Neuronal stem cell (in vitro differentiated cells): ENCODE measurements at regions not wholly inside any gene's neighbourhood (a gene's known extent, or its start where the extent isn't known, plus 50 kb on each side); places are given as distances from the start of the nearest gene placed in this dataset.

ENCODE experiments used
- DNase-seq: peaks from one replicate; pipeline ENCODE4 v3.0.0-alpha.2; 2013; ENCODE audit warnings: low spot score
- H2AFZ ChIP-seq: one replicate; pipeline ENCODE4 v1.6.1; 2013; ENCODE audit warnings: mild to moderate bottlenecking, low read length, inconsistent platforms
- H2AK5ac ChIP-seq: 2 replicates; pipeline ENCODE4 v1.6.1; 2013; ENCODE audit warnings: low read depth, mild to moderate bottlenecking, inconsistent platforms, low read length, moderate library complexity, mixed read lengths
- H2BK120ac ChIP-seq: 2 replicates; pipeline ENCODE4 v1.6.1; 2013; ENCODE audit warnings: low read depth, mild to moderate bottlenecking, inconsistent platforms, low read length, moderate library complexity, mixed read lengths
- H2BK12ac ChIP-seq: one replicate; pipeline ENCODE4 v1.6.1; 2013; ENCODE audit warnings: low read length, inconsistent platforms
- H2BK15ac ChIP-seq: 2 replicates; pipeline ENCODE4 v1.6.1; 2013; ENCODE audit warnings: mild to moderate bottlenecking, low read length, inconsistent platforms, mixed read lengths
- H2BK5ac ChIP-seq: one replicate; pipeline ENCODE4 v1.6.1; 2013; ENCODE audit warnings: inconsistent platforms, mild to moderate bottlenecking, low read length, moderate library complexity
- H3K14ac ChIP-seq: one replicate; pipeline ENCODE4 v1.6.1; 2013; ENCODE audit warnings: low read length, inconsistent platforms
- H3K18ac ChIP-seq: 2 replicates; pipeline ENCODE4 v1.6.1; 2013; ENCODE audit warnings: low read length, inconsistent platforms
- H3K23ac ChIP-seq: 2 replicates; pipeline ENCODE4 v1.6.1; 2013; ENCODE audit warnings: low read depth, mild to moderate bottlenecking, mixed read lengths, low read length, inconsistent platforms; ENCODE audit not compliant: poor library complexity
- H3K27ac ChIP-seq: replicated peaks from 3 replicates; pipeline ENCODE4 v1.5.1; 2013; ENCODE audit warnings: low read length, inconsistent platforms
- H3K27me3 ChIP-seq, 3 experiments: 2 replicates each; pipeline ENCODE4 v1.6.1; 2013; ENCODE audit warnings: low read length in 3 of 3, mild to moderate bottlenecking in 2 of 3, inconsistent platforms in 1 of 3, low read depth in 1 of 3, mixed read lengths in 1 of 3, moderate library complexity in 1 of 3; ENCODE audit not compliant: control insufficient read depth in 3 of 3, insufficient read depth in 3 of 3
- H3K36me3 ChIP-seq, 2 donors: replicated peaks in 1 of 2; 2 replicates each; pipeline ENCODE4 v1.6.1; 2013; ENCODE audit warnings: low read length in 2 of 2; ENCODE audit not compliant: control insufficient read depth in 2 of 2, insufficient read depth in 2 of 2
- H3K4ac ChIP-seq: 2 replicates; pipeline ENCODE4 v1.6.1; 2013; ENCODE audit warnings: inconsistent platforms, mild to moderate bottlenecking, low read length, moderate library complexity
- H3K4me1 ChIP-seq, 2 donors: 1 replicate in 1 of 2; 2 replicates in 1 of 2; pipeline ENCODE4 v1.6.1; 2013; ENCODE audit warnings: low read length in 2 of 2, low read depth in 1 of 2; ENCODE audit not compliant: control insufficient read depth in 2 of 2, insufficient read depth in 1 of 2
- H3K4me2 ChIP-seq: one replicate; pipeline ENCODE4 v1.6.1; 2013; ENCODE audit warnings: mild to moderate bottlenecking, low read length, inconsistent platforms; ENCODE audit not compliant: insufficient read depth, poor library complexity, severe bottlenecking
- H3K4me3 ChIP-seq, 2 donors: 2 replicates each; pipeline ENCODE4 v1.5.1; 2013; ENCODE audit warnings: low read length in 2 of 2, mild to moderate bottlenecking in 2 of 2, inconsistent platforms in 1 of 2, moderate library complexity in 1 of 2
- H3K79me1 ChIP-seq: one replicate; pipeline ENCODE4 v1.6.1; 2013; ENCODE audit warnings: low read depth, mild to moderate bottlenecking, inconsistent platforms, low read length, moderate library complexity
- H3K9ac ChIP-seq: one replicate; pipeline ENCODE4 v1.6.1; 2013; ENCODE audit warnings: mild to moderate bottlenecking, low read depth, low read length, inconsistent platforms; ENCODE audit not compliant: poor library complexity
- H3K9me3 ChIP-seq, 2 donors: replicated peaks in 1 of 2; 2 replicates each; pipeline versions ENCODE3 to v1.6.1; 2013; ENCODE audit warnings: low read length in 2 of 2, mild to moderate bottlenecking in 2 of 2, inconsistent platforms in 1 of 2, low read depth in 1 of 2, mixed read lengths in 1 of 2, moderate library complexity in 1 of 2; ENCODE audit not compliant: control insufficient read depth in 2 of 2, insufficient read depth in 1 of 2
- H4K8ac ChIP-seq: one replicate; pipeline ENCODE4 v1.6.1; 2013; ENCODE audit warnings: low read depth, mild to moderate bottlenecking, inconsistent platforms, low read length, moderate library complexity
- H4K91ac ChIP-seq: one replicate; pipeline ENCODE4 v1.6.1; 2013; ENCODE audit warnings: low read length, low read depth, mild to moderate bottlenecking, inconsistent platforms; ENCODE audit not compliant: poor library complexity
- WGBS, 2 donors: extraction: QIAGEN DNeasy Blood & Tissue Kit; methylation state at CpG; one replicate each; pipeline ENCODE4 v1.1.7; 2013; ENCODE audit warnings: missing lambda C conversion rate in 2 of 2, mixed read lengths in 1 of 2; ENCODE audit not compliant: insufficient read length in 2 of 2, insufficient replicate concordance in 1 of 2; ENCODE audit errors: extremely low coverage in 2 of 2; 5-methylcytosine and 5-hydroxymethylcytosine counted together

DNA sequence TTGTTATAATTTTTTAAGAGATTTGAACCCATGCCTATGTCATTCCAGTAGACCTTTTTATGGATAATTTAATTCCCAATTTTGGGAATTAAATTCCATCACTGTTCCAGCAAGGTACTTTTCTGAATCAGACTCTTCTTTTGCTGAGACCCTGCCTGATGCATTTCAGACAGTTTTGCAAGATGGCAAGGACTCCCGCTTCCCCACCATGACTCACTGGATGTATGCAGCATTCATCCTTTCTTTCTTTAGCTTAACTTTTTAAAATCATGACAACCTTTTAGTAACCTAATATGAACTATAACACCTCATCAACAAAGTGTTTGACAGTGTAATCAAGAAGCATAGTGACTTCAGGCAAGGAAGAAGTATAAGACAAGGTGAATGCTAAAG lies 178.1 kb upstream of the LEF1 start:
- H2AFZ ChIP-seq: no peak overlapping the region
- no peak overlapping the region for H3K4ac ChIP-seq
- H3K4me2 ChIP-seq: no peak overlapping the region
- H4K91ac ChIP-seq: no peak overlapping the region
- WGBS, 2 donors: no CpG with 5 or more reads among the region's 1 CpG
- no peaks in the 10 kb centered on the region for H3K27me3 ChIP-seq
- H2BK12ac ChIP-seq: no peak overlapping the region
- H2BK15ac ChIP-seq: no peak overlapping the region
- no peak overlapping the region for H3K9ac ChIP-seq
- no peak overlapping the region for H2AK5ac ChIP-seq
- H3K4me1 ChIP-seq: peaks cover 2 to 10% of the 10 kb centered on the region in 2 donors
- no peak overlapping the region for H2BK5ac ChIP-seq
- H3K4me3 ChIP-seq: no peak overlapping the region
- H2BK120ac ChIP-seq: no peak overlapping the region
- H3K14ac ChIP-seq: no peak overlapping the region
- H3K36me3 ChIP-seq: no peaks in the 10 kb centered on the region
- no peak overlapping the region for H4K8ac ChIP-seq
- H3K79me1 ChIP-seq: no peaks in the 10 kb centered on the region
- no peak for DNase-seq
- no peak overlapping the region for H3K18ac ChIP-seq
- no peak overlapping the region for H3K27ac ChIP-seq
- H3K9me3 ChIP-seq: no peaks in the 10 kb centered on the region
- H3K23ac ChIP-seq: no peak overlapping the region

DNA sequence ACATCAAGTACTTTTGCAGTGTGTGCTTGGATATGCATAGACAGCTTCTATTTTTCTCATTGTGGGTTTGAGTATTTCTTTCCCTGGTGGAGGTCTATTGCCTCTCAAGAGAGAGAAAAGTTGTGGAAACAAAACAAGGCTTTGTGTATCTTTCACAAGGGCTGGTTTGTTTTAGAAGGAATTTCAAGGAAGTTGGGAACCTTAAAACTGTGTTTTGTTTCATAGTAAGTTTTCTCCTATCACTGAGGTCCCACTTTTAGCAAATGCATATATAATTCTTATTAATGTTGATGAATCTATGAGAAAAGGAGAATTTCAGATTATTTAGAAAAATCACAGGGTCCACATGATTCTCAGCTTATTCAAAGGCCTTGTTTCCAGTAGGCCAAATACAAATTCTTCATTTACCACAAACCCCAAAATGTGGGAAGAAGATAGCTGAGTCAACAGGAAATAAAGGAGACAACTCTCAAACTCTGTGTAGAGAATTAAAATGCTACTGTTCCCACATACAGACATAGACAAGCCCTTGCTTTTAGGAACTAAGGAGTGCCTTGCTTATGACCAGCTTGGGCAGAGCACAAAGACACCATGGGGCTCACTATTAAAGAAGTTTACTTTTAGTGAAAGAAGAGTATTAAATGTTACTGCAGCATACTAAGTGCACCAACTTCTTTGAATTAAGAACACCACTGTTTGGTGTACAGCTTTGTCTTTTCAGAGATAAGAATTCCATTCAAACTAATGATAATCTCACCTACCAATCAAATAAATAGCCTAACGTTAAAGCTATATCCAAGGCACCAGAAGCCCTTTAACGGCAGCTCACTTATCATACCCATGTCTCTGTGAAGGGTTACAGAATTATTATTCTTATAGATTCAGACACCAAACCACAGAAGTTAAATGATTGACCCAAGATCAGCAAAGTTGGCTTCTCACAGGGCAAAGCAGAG lies 177.4 kb upstream of the LEF1 start:
- no peak for DNase-seq
- Histone ChIP-seq H3K23ac (no peak overlapping the region), H2BK15ac (no peak overlapping the region), H3K4me3 (no peak overlapping the region), H3K27ac (no peak overlapping the region), H3K27me3 (no peaks in the 10 kb centered on the region), H3K9ac (no peak overlapping the region), H3K79me1 (no peaks in the 10 kb centered on the region), H2BK5ac (no peak overlapping the region), H3K4ac (no peak overlapping the region), H4K8ac (no peak overlapping the region), H3K4me1 (peaks cover 2 to 10% of the 10 kb centered on the region in 2 donors), H2BK12ac (no peak overlapping the region), H3K18ac (no peak overlapping the region), H4K91ac (no peak overlapping the region), H3K36me3 (no peaks in the 10 kb centered on the region), H2AK5ac (no peak overlapping the region), H3K14ac (no peak overlapping the region), H2AFZ (no peak overlapping the region), H3K4me2 (no peak overlapping the region), H3K9me3 (no peaks in the 10 kb centered on the region), H2BK120ac (no peak overlapping the region)
- no CpG with 5 or more reads among the region's 2 CpGs for WGBS, 2 donors

DNA sequence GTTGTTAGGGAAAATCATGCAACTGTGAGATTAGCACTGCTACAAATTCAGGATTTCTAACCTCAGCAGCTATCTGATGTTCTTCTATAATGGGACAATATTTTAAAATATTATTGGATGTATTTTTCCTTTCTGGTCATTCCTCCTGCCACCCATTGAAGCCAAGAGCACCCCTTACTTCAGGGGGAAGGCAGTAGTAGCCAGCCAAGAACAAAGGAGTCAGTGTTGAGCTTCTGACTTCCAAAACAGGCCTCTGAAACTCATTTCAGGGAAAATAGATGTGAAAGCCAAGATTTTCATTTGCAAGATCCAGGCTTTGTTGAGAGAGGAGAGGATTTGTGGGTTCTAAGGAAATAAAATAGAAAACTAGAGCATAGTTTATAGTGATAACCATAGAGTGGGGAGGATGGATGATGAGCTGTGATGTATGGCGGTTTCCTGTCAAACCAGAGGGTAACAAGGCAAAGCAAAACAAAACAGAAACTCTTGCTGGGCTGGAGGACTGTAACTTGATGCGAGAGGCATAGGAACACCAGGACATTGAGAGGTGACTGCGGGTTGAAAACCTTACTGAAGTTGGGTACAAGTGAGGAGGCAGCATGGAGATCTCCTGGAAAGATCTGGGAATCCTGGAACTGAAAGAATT lies 173.7 kb upstream of the LEF1 start:
- Histone ChIP-seq H2BK15ac (no peak overlapping the region), H3K4me3 (no peak overlapping the region), H2BK120ac (no peak overlapping the region), H3K18ac (no peak overlapping the region), H3K36me3 (no peaks in the 10 kb centered on the region), H3K9ac (no peak overlapping the region), H3K14ac (no peak overlapping the region), H2AK5ac (no peak overlapping the region), H3K27ac (no peak overlapping the region), H3K9me3 (no peaks in the 10 kb centered on the region), H3K4ac (no peak overlapping the region), H4K8ac (no peak overlapping the region), H3K4me1 (peaks cover 2 to 7% of the 10 kb centered on the region in 2 donors), H3K4me2 (no peak overlapping the region), H2AFZ (no peak overlapping the region), H2BK5ac (no peak overlapping the region), H3K23ac (no peak overlapping the region), H3K27me3 (no peaks in the 10 kb centered on the region), H4K91ac (no peak overlapping the region), H3K79me1 (no peaks in the 10 kb centered on the region), H2BK12ac (no peak overlapping the region)
- no peak for DNase-seq
- whole genome bisulfite sequencing, 2 donors: no CpG with 5 or more reads among the region's 3 CpGs

DNA sequence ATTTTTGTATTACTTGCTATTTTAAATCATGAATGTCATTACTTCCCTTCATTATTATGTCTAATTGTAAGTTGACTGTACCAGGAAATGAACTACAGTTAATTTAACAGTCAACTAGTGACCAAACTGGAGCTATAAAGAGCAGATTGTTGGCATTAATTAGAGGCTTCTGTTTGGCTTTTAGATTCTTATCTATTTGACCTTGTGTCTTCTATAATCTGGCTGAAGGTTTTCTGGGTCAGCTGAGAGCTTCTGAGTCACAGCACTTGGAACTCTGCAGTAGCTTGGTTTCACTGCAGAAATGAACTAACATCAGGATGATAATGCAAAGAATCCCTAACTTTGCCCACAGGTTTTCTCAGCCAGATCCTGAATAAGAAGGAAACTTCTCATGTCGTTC lies 169.2 kb upstream of the LEF1 start:
- no CpG with 5 or more reads among the region's 1 CpG for WGBS, 2 donors
- Histone ChIP-seq H2AFZ (no peak overlapping the region), H3K4ac (no peak overlapping the region), H2BK15ac (no peak overlapping the region), H4K91ac (no peak overlapping the region), H3K4me3 (no peak overlapping the region), H4K8ac (no peak overlapping the region), H3K14ac (no peak overlapping the region), H2AK5ac (no peak overlapping the region), H3K23ac (no peak overlapping the region), H3K27ac (no peak overlapping the region), H3K79me1 (no peaks in the 10 kb centered on the region), H3K27me3 (no peaks in the 10 kb centered on the region), H3K4me2 (no peak overlapping the region), H3K18ac (no peak overlapping the region), H3K9me3 (no peaks in the 10 kb centered on the region), H3K36me3 (no peaks in the 10 kb centered on the region), H3K9ac (no peak overlapping the region), H2BK12ac (no peak overlapping the region), H3K4me1 (peaks cover 0 to 24% of the 10 kb centered on the region in 2 donors), H2BK120ac (no peak overlapping the region), H2BK5ac (no peak overlapping the region)
- no peak for DNase-seq
